ENCODE measurements at regions not wholly inside any gene's neighbourhood (a gene's known extent, or its start where the extent isn't known, plus 50 kb on each side); places are given as distances from the start of the nearest gene placed in this dataset.

DNA sequence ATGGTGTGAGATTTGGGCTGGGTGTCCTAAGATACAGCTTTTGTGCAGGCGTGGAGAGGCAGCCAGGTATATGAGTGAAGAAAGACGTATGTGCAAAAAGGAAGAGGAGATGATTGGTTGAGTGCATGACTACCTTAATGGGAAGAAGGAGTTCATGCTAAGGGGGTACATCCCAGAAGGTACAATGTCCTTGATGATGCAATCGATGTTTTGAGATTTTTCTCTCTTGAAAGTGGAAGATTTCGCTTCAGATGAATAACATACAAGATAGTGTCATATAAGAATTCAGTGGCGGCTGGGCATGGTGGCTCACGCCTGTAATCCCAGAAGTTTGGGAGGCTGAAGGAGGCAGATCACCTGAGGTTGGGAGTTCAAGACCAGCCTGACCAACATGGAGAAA is 357.1 kb downstream of the KLF12 start:
- Histone ChIP-seq H4K20me1 (ENCODE audit: insufficient read depth, low read length) (no peaks in the 10 kb centered on the region), H3K9me3 (ENCODE audit: low read length) (no peaks in the 10 kb centered on the region), H3K4me3 (ENCODE audit: low read depth, low read length, poor library complexity, severe bottlenecking) (no peak overlapping the region), H3K36me3 (ENCODE audit: insufficient read depth, low read length) (no peaks in the 10 kb centered on the region), H3K79me2 (ENCODE audit: insufficient read depth, low read length) (no peaks in the 10 kb centered on the region), H2AFZ (ENCODE audit: low read length) (no peak overlapping the region), H3K4me1 (ENCODE audit: insufficient read depth, low read length, severe bottlenecking) (no peaks in the 10 kb centered on the region), H3K27me3 (ENCODE audit: insufficient read depth, low read length) (no peaks in the 10 kb centered on the region), H3K27ac (ENCODE audit: low read depth, low read length, poor library complexity, severe bottlenecking) (no peak overlapping the region), H3K4me2 (ENCODE audit: low read length) (no peak overlapping the region), H3K9me2 (ENCODE audit: low read depth, low read length) (no peaks in the 10 kb centered on the region), H3K9ac (ENCODE audit: low read length) (no peak overlapping the region), H3F3A (ENCODE audit: insufficient read depth, low read length) (no peaks in the 10 kb centered on the region)
- TF ChIP-seq, protein P1, sequence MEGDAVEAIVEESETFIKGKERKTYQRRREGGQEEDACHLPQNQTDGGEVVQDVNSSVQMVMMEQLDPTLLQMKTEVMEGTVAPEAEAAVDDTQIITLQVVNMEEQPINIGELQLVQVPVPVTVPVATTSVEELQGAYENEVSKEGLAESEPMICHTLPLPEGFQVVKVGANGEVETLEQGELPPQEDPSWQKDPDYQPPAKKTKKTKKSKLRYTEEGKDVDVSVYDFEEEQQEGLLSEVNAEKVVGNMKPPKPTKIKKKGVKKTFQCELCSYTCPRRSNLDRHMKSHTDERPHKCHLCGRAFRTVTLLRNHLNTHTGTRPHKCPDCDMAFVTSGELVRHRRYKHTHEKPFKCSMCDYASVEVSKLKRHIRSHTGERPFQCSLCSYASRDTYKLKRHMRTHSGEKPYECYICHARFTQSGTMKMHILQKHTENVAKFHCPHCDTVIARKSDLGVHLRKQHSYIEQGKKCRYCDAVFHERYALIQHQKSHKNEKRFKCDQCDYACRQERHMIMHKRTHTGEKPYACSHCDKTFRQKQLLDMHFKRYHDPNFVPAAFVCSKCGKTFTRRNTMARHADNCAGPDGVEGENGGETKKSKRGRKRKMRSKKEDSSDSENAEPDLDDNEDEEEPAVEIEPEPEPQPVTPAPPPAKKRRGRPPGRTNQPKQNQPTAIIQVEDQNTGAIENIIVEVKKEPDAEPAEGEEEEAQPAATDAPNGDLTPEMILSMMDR (IDR thresholded peaks at IDR 0.05; ENCODE audit: low read length) = no peak
- no peak for TF ChIP-seq EZH2 (IDR thresholded peaks at IDR 0.05; ENCODE audit: borderline replicate concordance, low read length)

DNA sequence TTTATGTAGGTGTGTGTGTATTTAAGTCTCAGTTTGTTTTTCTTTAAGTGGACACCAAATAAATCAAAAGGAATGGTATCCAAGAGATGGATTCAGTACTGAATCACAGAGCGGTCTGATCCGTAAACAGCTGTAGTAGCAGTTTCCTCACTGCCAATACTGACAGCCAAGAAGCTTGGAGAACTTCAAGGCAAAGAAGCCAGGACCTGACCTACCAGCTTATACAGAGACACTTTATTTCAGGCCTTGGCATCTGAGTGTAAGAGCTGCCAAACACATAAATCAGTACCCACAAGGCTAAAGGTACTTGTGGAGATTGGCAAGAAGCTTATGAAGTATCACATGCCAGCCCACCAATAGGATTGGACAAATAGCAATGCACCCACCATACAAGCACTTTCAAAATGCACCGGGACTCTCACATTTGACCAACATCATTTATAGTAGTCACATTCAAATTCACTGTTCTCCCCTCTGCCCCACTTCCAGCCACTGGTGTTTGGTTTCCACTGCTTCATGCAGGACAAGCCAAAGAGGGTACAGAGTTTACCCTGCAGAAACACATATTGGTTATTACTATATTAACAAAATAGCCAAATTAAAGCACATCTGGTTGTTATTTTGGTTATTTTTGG is 357.9 kb downstream of the KLF12 start:
- Histone ChIP-seq H2AFZ (ENCODE audit: low read length) (no peak overlapping the region), H3K4me3 (ENCODE audit: low read depth, low read length, poor library complexity, severe bottlenecking) (no peak overlapping the region), H3K27me3 (ENCODE audit: insufficient read depth, low read length) (no peaks in the 10 kb centered on the region), H3K4me1 (ENCODE audit: insufficient read depth, low read length, severe bottlenecking) (no peaks in the 10 kb centered on the region), H3K4me2 (ENCODE audit: low read length) (no peak overlapping the region), H3K27ac (ENCODE audit: low read depth, low read length, poor library complexity, severe bottlenecking) (no peak overlapping the region), H3K36me3 (ENCODE audit: insufficient read depth, low read length) (no peaks in the 10 kb centered on the region), H3K9ac (ENCODE audit: low read length) (no peak overlapping the region), H4K20me1 (ENCODE audit: insufficient read depth, low read length) (no peaks in the 10 kb centered on the region), H3K79me2 (ENCODE audit: insufficient read depth, low read length) (no peaks in the 10 kb centered on the region), H3K9me2 (ENCODE audit: low read depth, low read length) (no peaks in the 10 kb centered on the region), H3K9me3 (ENCODE audit: low read length) (no peaks in the 10 kb centered on the region), H3F3A (ENCODE audit: insufficient read depth, low read length) (no peaks in the 10 kb centered on the region)
- TF ChIP-seq, protein P1 (IDR thresholded peaks at IDR 0.05; ENCODE audit: low read length) = no peak
- no peak for TF ChIP-seq EZH2 (IDR thresholded peaks at IDR 0.05; ENCODE audit: borderline replicate concordance, low read length)

- H3K27ac ChIP-seq (ENCODE audit: low read depth, low read length, poor library complexity, severe bottlenecking) = no peak overlapping the region
- no peaks in the 10 kb centered on the region for H3K9me3 ChIP-seq (ENCODE audit: low read length)
- no peak overlapping the region for H2AFZ ChIP-seq (ENCODE audit: low read length)
- no peaks in the 10 kb centered on the region for H3K9me2 ChIP-seq (ENCODE audit: low read depth, low read length)
- no peak overlapping the region for H3K4me2 ChIP-seq (ENCODE audit: low read length)
- H3F3A ChIP-seq (ENCODE audit: insufficient read depth, low read length) = no peaks in the 10 kb centered on the region
- no peaks in the 10 kb centered on the region for H4K20me1 ChIP-seq (ENCODE audit: insufficient read depth, low read length)
- H3K27me3 ChIP-seq (ENCODE audit: insufficient read depth, low read length) = no peaks in the 10 kb centered on the region
- H3K36me3 ChIP-seq (ENCODE audit: insufficient read depth, low read length) = no peaks in the 10 kb centered on the region
- H3K4me3 ChIP-seq (ENCODE audit: low read depth, low read length, poor library complexity, severe bottlenecking) = no peak overlapping the region
- no peak for TF ChIP-seq EZH2 (IDR thresholded peaks at IDR 0.05; ENCODE audit: borderline replicate concordance, low read length)
- TF ChIP-seq, protein P1 (IDR thresholded peaks at IDR 0.05; ENCODE audit: low read length) = no peak
- H3K79me2 ChIP-seq (ENCODE audit: insufficient read depth, low read length) = no peaks in the 10 kb centered on the region
- H3K9ac ChIP-seq (ENCODE audit: low read length) = no peak overlapping the region
- peaks cover 3% of the 10 kb centered on the region for H3K4me1 ChIP-seq (ENCODE audit: insufficient read depth, low read length, severe bottlenecking)
Observed at GRCh38 chr13:73773168-73773549, 361.0 kb downstream of the KLF12 start.
